ENCODE measurements at regions not wholly inside any gene's neighbourhood (a gene's known extent, or its start where the extent isn't known, plus 50 kb on each side); places are given as distances from the start of the nearest gene placed in this dataset.

GRCh38 chr22:49297286-49297870 is 530.3 kb downstream of the BRD1 start:
- Mint-ChIP-seq H3K36me3 (ENCODE audit: low read depth) (no peaks in the 10 kb centered on the region), H3K4me1 (no peaks in the 10 kb centered on the region), H3K27ac (no peak overlapping the region), H3K4me3 (no peak overlapping the region), H3K9me3 (peaks cover 17% of the 10 kb centered on the region), H3K27me3 (ENCODE audit: low read depth) (peaks cover 36% of the 10 kb centered on the region)
- TF ChIP-seq CTCF (IDR thresholded peaks at IDR 0.05; ENCODE audit: unreplicated experiment in 3 of 3) = no peak

- H3K27ac Mint-ChIP-seq = no peak overlapping the region
- H3K27me3 Mint-ChIP-seq (ENCODE audit: low read depth) = peaks cover 34% of the 10 kb centered on the region
- no peak overlapping the region for H3K4me3 Mint-ChIP-seq
- TF ChIP-seq CTCF (IDR thresholded peaks at IDR 0.05; ENCODE audit: unreplicated experiment in 3 of 3) = no peak
- no peaks in the 10 kb centered on the region for H3K4me1 Mint-ChIP-seq
- H3K36me3 Mint-ChIP-seq (ENCODE audit: low read depth) = no peaks in the 10 kb centered on the region
- H3K9me3 Mint-ChIP-seq = peaks cover 17% of the 10 kb centered on the region
Observed at GRCh38 chr22:49296561-49296960, 531.1 kb downstream of the BRD1 start.

- Mint-ChIP-seq H3K4me3 (no peak overlapping the region), H3K27ac (no peak overlapping the region), H3K27me3 (ENCODE audit: low read depth) (peaks cover 37% of the 10 kb centered on the region), H3K9me3 (peaks cover 17% of the 10 kb centered on the region), H3K36me3 (ENCODE audit: low read depth) (no peaks in the 10 kb centered on the region), H3K4me1 (no peaks in the 10 kb centered on the region)
- TF ChIP-seq CTCF (IDR thresholded peaks at IDR 0.05; ENCODE audit: unreplicated experiment in 3 of 3) = no peak
Observed at GRCh38 chr22:49295851-49296560, 531.7 kb downstream of the BRD1 start.

- peaks cover 36% of the 10 kb centered on the region for H3K27me3 Mint-ChIP-seq (ENCODE audit: low read depth)
- peaks cover 2% of the 10 kb centered on the region for H3K4me1 Mint-ChIP-seq
- no peaks in the 10 kb centered on the region for H3K36me3 Mint-ChIP-seq (ENCODE audit: low read depth)
- no peak overlapping the region for H3K27ac Mint-ChIP-seq
- H3K4me3 Mint-ChIP-seq = no peak overlapping the region
- no peak for TF ChIP-seq CTCF (IDR thresholded peaks at IDR 0.05; ENCODE audit: unreplicated experiment in 3 of 3)
- H3K9me3 Mint-ChIP-seq = peaks cover 17% of the 10 kb centered on the region
Observed at GRCh38 chr22:49295465-49295743, 532.3 kb downstream of the BRD1 start.

- Mint-ChIP-seq H3K27ac (no peak overlapping the region), H3K4me3 (no peak overlapping the region), H3K27me3 (ENCODE audit: low read depth) (peaks cover 40% of the 10 kb centered on the region), H3K4me1 (peaks cover 7% of the 10 kb centered on the region), H3K9me3 (peaks cover 17% of the 10 kb centered on the region), H3K36me3 (ENCODE audit: low read depth) (no peaks in the 10 kb centered on the region)
- no peak for TF ChIP-seq CTCF (IDR thresholded peaks at IDR 0.05; ENCODE audit: unreplicated experiment in 3 of 3)
Observed at GRCh38 chr22:49294656-49295464, 532.8 kb downstream of the BRD1 start.

All from nephron (organoid).